AG10803 (cell line): ENCODE measurements at regions not wholly inside any gene's neighbourhood (a gene's known extent, or its start where the extent isn't known, plus 50 kb on each side); places are given as distances from the start of the nearest gene placed in this dataset.

Experiments
- DNase-seq: peaks from one replicate; pipeline ENCODE4 v3.0.0; 2010; ENCODE audit warnings: low read depth
- H3K4me3 ChIP-seq: 2 replicates; pipeline ENCODE4 v1.5.1; 2011; ENCODE audit warnings: mild to moderate bottlenecking, low read length, control low read depth
- TF ChIP-seq, protein P1 (sequence below): conservative IDR thresholded peaks from 2 replicates; pipeline ENCODE4 v1.5.1; 2011; ENCODE audit warnings: mild to moderate bottlenecking, low read length, control low read depth, inconsistent platforms

DNA sequence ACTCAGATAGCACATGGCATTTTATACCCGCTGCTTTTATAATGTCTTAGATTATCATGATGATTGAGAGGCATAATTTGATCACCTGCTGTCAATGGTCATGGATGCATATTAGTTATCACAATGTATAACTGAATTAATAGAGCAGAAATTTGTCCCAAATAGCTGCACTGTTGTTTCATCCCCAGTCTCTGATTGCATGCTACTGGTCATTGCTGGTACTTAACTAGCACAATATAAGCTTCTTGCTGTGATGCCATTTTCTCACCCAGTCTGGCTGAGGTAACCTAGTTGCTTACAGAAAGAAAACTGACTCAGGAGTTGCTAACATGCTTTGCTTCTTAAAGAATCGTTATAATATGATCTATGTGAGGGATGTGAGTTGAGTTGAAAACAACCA, 76.8 kb upstream of the PLEKHA5 start:
- H3K4me3 ChIP-seq: no peak overlapping the region
- no peak for DNase-seq
- TF ChIP-seq, protein P1, sequence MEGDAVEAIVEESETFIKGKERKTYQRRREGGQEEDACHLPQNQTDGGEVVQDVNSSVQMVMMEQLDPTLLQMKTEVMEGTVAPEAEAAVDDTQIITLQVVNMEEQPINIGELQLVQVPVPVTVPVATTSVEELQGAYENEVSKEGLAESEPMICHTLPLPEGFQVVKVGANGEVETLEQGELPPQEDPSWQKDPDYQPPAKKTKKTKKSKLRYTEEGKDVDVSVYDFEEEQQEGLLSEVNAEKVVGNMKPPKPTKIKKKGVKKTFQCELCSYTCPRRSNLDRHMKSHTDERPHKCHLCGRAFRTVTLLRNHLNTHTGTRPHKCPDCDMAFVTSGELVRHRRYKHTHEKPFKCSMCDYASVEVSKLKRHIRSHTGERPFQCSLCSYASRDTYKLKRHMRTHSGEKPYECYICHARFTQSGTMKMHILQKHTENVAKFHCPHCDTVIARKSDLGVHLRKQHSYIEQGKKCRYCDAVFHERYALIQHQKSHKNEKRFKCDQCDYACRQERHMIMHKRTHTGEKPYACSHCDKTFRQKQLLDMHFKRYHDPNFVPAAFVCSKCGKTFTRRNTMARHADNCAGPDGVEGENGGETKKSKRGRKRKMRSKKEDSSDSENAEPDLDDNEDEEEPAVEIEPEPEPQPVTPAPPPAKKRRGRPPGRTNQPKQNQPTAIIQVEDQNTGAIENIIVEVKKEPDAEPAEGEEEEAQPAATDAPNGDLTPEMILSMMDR: no peak

DNA sequence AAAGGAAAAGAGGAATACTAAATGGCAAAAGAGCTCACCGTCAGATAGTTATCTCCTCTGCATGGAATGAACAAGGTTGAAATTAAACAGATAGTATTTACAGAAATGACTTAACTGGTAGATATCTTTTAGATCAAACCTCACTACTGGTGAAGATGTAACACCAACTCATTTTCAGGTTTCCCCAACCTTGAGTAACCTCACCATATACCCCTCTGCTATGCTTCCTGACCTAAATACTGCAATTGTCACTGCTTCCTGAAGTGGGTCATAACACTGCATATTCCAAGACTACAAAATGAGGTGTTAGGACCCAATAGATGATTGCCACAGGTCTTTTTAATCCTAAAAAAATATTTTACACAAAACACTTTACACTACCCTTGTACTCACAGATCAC, 76.3 kb upstream of the PLEKHA5 start:
- DNase-seq: no peak
- TF ChIP-seq, protein P1: no peak
- no peak overlapping the region for H3K4me3 ChIP-seq

DNA sequence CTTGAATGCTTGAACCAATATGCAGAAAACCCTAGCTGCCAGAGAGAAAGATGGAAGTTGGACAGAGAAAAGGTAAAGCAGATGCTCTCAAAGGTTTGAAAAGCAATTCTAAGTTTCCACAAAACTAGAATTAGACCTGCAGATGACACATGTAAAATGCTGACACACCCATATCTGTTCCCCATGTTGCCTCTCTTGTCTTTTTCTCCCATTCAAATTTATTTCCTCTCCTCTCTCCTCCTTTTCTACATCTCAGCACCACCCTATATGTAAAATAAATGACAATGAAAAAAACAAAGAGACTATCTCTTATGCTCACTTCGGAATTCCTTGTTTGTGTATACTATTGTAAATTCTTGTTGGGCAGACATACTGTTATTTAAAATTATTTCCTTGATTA, 75.5 kb upstream of the PLEKHA5 start:
- H3K4me3 ChIP-seq: no peak overlapping the region
- DNase-seq: no peak
- TF ChIP-seq, protein P1: no peak

DNA sequence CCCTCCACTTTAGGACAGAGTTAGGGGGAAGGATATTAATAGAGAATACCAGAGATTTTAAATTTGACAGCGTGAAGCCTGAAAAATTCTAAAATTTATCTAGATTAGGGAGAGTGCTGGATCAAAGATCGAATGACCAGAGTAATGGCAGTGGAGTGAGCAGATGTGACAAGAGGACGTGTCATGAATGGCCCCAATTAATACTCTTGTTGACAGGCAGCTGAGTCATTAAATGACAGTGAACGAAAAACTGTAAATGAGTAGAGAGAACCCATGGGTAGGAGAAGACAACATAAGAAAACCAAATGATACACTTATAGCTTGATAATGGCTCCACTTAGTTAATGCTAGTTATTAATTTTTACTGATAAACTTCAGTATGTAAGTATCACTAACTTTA, 73.9 kb upstream of the PLEKHA5 start:
- TF ChIP-seq, protein P1: no peak
- DNase-seq: no peak
- no peak overlapping the region for H3K4me3 ChIP-seq

DNA sequence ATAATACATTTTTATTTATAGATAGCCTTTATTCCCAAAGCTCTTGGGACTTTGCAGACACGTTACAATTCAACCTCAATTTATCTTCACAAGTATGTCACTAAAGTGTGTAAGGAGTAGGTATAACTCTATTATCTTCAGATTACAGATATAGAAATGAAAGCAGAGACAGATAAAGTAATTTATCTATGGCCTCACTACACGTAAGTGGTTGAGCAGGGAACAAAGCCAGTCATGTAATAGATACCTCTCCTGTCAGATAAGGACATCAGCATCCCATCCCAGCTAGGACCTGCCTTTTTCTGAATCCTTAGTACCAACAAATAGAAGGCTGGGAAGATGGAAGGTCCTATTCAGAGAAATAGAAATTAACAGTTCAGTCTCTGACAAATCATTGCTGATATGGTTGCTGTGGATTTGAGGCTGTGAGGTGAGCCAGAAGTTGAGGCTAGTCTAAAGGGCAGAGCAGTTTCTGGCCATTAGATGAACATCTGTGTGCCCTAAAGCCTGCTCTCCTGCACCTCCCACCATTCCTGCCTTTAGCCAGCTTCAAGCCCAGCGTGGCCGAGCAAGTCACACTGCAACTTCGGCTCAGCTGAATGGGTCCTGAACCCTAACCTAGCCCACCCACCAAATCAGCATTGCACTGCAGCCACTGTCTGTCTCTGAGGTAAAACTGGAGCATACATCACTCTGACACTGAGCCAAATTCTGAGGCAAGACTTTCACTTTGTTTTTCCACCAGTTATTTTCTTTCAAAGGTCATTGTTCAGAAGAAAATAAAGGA, 71.1 kb upstream of the PLEKHA5 start:
- DNase-seq: peak; percentile 16
- TF ChIP-seq, protein P1: no peak
- H3K4me3 ChIP-seq: no peak overlapping the region

DNA sequence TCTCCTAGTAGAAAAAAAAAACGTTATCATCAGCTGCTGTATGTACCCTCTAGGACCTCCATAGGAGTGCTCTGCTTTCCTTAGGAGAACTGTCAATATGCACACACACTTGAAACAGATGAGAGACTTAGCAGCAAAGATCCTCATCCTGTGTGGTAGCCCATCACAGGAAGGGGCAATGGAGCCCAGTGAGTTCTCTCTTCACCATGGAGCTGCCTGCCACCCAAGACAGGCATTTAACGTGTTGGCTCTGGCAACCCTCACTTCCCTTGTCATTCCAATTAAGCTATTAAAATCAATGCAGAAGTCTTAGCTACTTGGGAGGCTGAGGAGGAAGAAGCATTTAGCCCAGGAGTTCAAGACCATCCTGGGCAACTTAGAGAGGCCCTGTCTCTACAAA, 64.8 kb upstream of the PLEKHA5 start:
- TF ChIP-seq, protein P1: no peak
- DNase-seq: no peak
- no peak overlapping the region for H3K4me3 ChIP-seq

DNA sequence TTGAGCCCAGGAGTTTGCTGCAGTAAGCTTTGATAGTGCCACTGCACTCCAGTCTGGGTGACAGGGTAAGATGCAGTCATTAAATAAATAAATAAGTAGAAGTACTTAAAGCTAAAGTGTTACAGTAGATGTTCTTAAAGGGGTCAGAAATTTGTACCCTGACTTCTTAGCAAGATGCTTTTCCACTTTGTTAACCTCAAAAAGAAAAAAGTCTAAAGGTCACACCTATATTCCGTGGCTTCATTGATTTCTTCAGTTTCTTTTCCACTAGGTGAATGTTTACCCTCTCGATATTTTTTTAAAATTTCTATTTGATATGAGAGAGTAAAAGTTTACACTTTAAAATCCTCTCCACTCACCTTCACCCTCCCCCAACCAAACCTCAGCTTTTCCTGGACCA, 64.3 kb upstream of the PLEKHA5 start:
- TF ChIP-seq, protein P1: no peak
- no peak for DNase-seq

More for the DNA sequence above, 64.3 kb upstream of the PLEKHA5 start:
- no peak overlapping the region for H3K4me3 ChIP-seq
